Esophagus muscularis mucosa (tissue), 4 donors: ENCODE measurements at regions not wholly inside any gene's neighbourhood (a gene's known extent, or its start where the extent isn't known, plus 50 kb on each side); places are given as distances from the start of the nearest gene placed in this dataset.
"Not testable (repeated sequence)": the region's sequence is repeated elsewhere in the genome, so short reads cannot be mapped to it uniquely, and the experiment has no call there.

Experiments
- CTCF ChIP-seq, 3 experiments: fragments of 200-600 bp in 2 of 3; fragments of 450-650 bp in 1 of 3; sonication (generic) in 2 of 3; IDR thresholded peaks; one replicate each; pipeline ENCODE4 v1.5.1; 2017 to 2019; ENCODE audit warnings: antibody characterized with exemption in 3 of 3, mild to moderate bottlenecking in 2 of 3, moderate library complexity in 1 of 3
- EP300 ChIP-seq: sonication (generic); formaldehyde crosslinking; IDR thresholded peaks from one replicate; pipeline ENCODE4 v1.6.1; 2017; ENCODE audit warnings: antibody characterized with exemption
- POLR2A ChIP-seq: fragments of 450-650 bp; IDR thresholded peaks from one replicate; pipeline ENCODE4 v1.6.1; 2017; ENCODE audit warnings: antibody characterized with exemption, moderate library complexity, mild to moderate bottlenecking, low read depth
- POLR2AphosphoS5 ChIP-seq, 2 donors: sonication (generic); formaldehyde crosslinking; IDR thresholded peaks; one replicate each; pipeline ENCODE4 v1.6.1; 2017; ENCODE audit warnings: antibody characterized with exemption in 2 of 2

- TF ChIP-seq POLR2A; CTCF (IDR thresholded peaks at IDR 0.05); EP300; POLR2AphosphoS5 (IDR thresholded peaks at IDR 0.05): not testable (repeated sequence)
Observed at GRCh38 chrY:26363442-26363841, 741.5 kb downstream of the CDY1 start.
